NB4 (cell line): ENCODE measurements at regions not wholly inside any gene's neighbourhood (a gene's known extent, or its start where the extent isn't known, plus 50 kb on each side); places are given as distances from the start of the nearest gene placed in this dataset.

Experiments used
- CTCF ChIP-seq: IDR thresholded peaks from one replicate; pipeline ENCODE4 v1.5.1; 2012; ENCODE audit warnings: low read depth, low read length
- POLR2A ChIP-seq: IDR thresholded peaks from 2 replicates; pipeline ENCODE4 v1.6.1; 2011; ENCODE audit warnings: mild to moderate bottlenecking; ENCODE audit not compliant: insufficient read length; ENCODE audit errors: extremely low read depth

GRCh38 chr6:145252737-145253136, 482.6 kb downstream of the EPM2A start:
- no peak for TF ChIP-seq CTCF
- no peak for TF ChIP-seq POLR2A
